ENCODE measurements at regions not wholly inside any gene's neighbourhood (a gene's known extent, or its start where the extent isn't known, plus 50 kb on each side); places are given as distances from the start of the nearest gene placed in this dataset.

DNA sequence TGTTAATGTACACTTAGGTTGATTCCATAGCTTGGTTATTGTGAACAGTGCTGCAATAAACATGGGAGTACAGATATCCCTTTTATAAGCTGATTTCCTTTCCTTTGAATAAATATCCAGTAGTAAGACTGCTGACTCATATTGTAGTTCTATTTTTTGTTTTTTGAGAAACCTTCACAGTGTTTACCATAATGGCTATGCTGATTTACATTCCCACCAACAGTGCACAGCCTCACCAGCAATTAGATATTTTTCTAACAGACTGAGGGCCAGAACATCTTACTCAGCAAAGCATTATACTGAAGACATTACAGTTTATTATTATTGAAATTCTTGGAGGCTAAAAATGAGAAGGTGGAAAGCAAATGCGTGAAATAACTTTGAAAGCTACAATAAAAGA lies 187.3 kb upstream of the HEY2 start:
- no peak for DNase-seq (ENCODE audit: low spot score)
- Histone ChIP-seq H3K4me3 (no peak overlapping the region), H3K27ac (no peak overlapping the region)
- TF ChIP-seq CTCF (IDR thresholded peaks at IDR 0.05): no peak

GRCh38 chr6:125564941-125565340 lies 184.5 kb upstream of the HEY2 start:
- H3K27ac ChIP-seq: no peak overlapping the region
- no peak for TF ChIP-seq CTCF (IDR thresholded peaks at IDR 0.05)
- DNase-seq (ENCODE audit: low spot score): no peak
- H3K4me3 ChIP-seq: no peak overlapping the region

DNA sequence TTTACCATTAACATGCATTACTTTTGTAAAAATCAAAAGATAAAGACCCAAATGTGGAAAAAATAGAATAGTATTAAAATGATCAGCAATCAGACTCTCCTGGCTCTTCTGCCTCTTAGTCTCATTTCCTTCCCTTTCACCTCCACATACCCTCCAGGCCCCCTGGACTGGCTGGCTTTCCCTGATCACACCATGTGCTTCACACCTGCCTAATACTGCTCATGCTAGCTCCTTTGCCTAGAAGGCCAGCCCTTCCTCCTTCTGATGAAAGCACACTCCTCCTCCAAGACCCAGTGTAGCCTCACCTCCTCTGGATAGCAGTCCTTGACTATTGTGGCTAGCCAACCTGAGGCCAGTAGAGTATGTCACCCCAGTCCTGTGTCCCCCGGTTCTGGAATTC lies 182.0 kb upstream of the HEY2 start:
- no peak for TF ChIP-seq CTCF (IDR thresholded peaks at IDR 0.05)
- Histone ChIP-seq H3K4me3 (no peak overlapping the region), H3K27ac (no peak overlapping the region)
- no peak for DNase-seq (ENCODE audit: low spot score)

- TF ChIP-seq CTCF (IDR thresholded peaks at IDR 0.05): no peak
- Histone ChIP-seq H3K27ac (no peak overlapping the region), H3K4me3 (no peak overlapping the region)
- no peak for DNase-seq (ENCODE audit: low spot score)
Observed at GRCh38 chr6:125568609-125569008, 180.8 kb upstream of the HEY2 start.

DNA sequence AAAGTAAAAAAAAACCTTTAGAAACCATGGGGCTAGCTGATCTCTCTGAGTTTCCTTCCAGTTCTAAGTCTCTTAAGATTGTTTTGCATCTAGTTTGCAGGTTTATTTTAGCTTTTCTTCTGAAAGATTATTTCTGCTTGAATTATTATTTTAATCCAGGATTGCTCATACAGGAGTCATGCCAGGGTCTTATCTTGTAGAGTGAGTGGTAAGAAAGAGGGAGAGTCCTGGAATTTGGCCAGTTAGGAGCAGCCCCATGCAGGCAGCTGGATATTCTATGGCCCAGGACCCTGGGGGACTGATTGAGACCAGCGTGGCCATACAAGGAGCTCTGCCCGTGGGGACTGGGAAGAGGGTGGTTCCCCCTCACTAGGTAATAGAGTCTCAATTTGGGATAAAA lies 178.9 kb upstream of the HEY2 start:
- TF ChIP-seq CTCF (IDR thresholded peaks at IDR 0.05): no peak
- Histone ChIP-seq H3K4me3 (no peak overlapping the region), H3K27ac (peak overlapping the region; percentile 35)
- no peak for DNase-seq (ENCODE audit: low spot score)

GRCh38 chr6:125571207-125571755 lies 178.2 kb upstream of the HEY2 start:
- no peak for TF ChIP-seq CTCF (IDR thresholded peaks at IDR 0.05)
- H3K4me3 ChIP-seq: no peak overlapping the region
- no peak for DNase-seq (ENCODE audit: low spot score)
- H3K27ac ChIP-seq: peak overlapping the region in 1 of 2 donors; percentile 35

DNA sequence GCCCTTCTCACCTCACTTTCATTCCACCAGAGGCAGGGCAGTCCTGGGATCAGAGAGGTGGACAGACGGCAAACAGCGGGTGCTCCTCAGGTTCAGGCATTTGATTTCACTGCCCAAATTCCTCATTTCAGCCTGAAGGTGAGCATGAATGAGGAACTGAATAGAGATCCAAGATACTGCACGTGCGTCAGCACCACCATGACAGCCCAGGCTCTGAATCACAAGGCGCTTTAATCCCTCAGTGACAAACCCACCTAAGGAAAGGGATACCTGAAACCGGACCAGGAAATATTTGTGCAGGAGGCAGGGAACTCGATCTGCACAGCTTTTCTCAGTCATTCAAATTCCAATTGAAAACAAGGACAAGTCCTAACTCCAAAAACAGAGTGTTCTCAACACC lies 174.8 kb upstream of the HEY2 start:
- no peak overlapping the region for H3K27ac ChIP-seq
- TF ChIP-seq CTCF (IDR thresholded peaks at IDR 0.05): no peak

More for the DNA sequence above, 174.8 kb upstream of the HEY2 start:
- H3K4me3 ChIP-seq: no peak overlapping the region
- no peak for DNase-seq (ENCODE audit: low spot score)
